A673 (cell line): ENCODE measurements at regions not wholly inside any gene's neighbourhood (a gene's known extent, or its start where the extent isn't known, plus 50 kb on each side); places are given as distances from the start of the nearest gene placed in this dataset.

Experiments
- EZH2 ChIP-seq: fragments of 200-600 bp; sonication (generic); IDR thresholded peaks from 2 replicates; pipeline ENCODE4 v1.6.1; 2017; ENCODE audit warnings: borderline replicate concordance, low read depth, mild to moderate bottlenecking, mixed read lengths, antibody characterized with exemption, low read length; ENCODE audit not compliant: poor library complexity, severe bottlenecking
- TF ChIP-seq, protein P1 (sequence below): fragments of 300-800, 200-600 bp; sonication (generic); conservative IDR thresholded peaks from 2 replicates; pipeline ENCODE4 v1.5.1; 2017; ENCODE audit warnings: low read depth, mild to moderate bottlenecking, antibody characterized with exemption, low read length, moderate library complexity, mixed read lengths

DNA sequence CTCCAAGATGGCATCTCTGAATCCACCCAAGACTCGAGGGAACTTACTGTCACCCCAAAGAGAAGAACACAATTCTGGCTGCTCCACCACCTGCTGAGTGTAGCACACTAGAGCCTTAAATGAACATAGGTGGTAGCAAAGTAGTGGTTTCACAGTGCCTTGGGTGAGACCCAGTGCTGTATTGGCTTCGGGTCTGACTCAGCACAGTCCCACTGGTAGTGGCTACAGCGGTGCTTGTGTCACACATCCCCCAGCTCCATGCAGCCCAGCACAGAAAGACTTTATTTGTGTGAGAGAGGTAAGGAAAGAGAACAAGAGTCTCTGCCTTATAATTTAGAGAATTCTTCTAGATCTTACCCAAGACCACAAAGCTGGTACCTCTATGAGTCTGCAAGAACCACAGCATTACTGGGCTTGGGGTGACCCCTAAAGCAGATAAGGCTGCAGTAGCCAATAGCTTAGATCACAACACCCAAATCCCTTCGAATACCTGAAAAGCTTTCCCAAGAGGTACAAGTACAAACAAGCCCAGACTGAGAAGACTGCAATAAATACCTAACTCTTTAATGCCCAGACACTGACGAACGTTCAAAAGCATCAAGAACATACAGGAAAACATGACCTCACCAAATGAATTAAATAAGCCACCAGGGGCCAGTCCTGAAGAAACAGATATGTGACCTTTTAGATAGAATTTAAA, 83.3 kb upstream of the SLC38A4 start:
- TF ChIP-seq, protein P1, sequence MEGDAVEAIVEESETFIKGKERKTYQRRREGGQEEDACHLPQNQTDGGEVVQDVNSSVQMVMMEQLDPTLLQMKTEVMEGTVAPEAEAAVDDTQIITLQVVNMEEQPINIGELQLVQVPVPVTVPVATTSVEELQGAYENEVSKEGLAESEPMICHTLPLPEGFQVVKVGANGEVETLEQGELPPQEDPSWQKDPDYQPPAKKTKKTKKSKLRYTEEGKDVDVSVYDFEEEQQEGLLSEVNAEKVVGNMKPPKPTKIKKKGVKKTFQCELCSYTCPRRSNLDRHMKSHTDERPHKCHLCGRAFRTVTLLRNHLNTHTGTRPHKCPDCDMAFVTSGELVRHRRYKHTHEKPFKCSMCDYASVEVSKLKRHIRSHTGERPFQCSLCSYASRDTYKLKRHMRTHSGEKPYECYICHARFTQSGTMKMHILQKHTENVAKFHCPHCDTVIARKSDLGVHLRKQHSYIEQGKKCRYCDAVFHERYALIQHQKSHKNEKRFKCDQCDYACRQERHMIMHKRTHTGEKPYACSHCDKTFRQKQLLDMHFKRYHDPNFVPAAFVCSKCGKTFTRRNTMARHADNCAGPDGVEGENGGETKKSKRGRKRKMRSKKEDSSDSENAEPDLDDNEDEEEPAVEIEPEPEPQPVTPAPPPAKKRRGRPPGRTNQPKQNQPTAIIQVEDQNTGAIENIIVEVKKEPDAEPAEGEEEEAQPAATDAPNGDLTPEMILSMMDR: no peak
- no peak for TF ChIP-seq EZH2
